G401 (cell line): ENCODE measurements at regions not wholly inside any gene's neighbourhood (a gene's known extent, or its start where the extent isn't known, plus 50 kb on each side); places are given as distances from the start of the nearest gene placed in this dataset.
"Not testable (repeated sequence)": the region's sequence is repeated elsewhere in the genome, so short reads cannot be mapped to it uniquely, and the experiment has no call there.

Experiments used
- DNase-seq: peaks from one replicate; pipeline ENCODE4 v3.0.0-alpha.2; 2015; ENCODE audit warnings: low spot score
- in situ Hi-C: cut with HindIII; loops from 2 replicates; pipeline ENCODE4 v1.10.0; 2016; ENCODE audit warnings: low sequenced_read_pairs, mixed read lengths

DNA sequence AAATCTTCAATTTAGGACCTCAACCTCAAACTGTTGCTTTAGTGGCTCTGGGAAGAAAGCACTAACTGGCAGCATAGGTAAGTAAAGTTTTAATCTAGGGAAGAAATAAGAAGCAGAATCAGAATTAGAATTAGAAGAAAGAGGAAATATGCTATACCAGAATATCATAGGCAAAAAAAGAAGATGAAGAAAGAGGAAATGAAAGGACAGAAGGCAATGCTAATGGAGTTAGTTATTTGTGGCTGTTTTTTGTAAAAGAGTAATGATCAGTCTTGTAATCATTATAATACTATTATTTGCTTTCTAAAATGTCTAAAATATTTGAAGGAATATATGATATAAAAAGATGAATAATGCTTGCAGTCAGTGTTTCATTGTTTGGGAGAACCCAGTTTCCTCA lies 122.9 kb downstream of the FAM72C start:
- DNase-seq, in situ Hi-C loops: not testable (repeated sequence)

DNA sequence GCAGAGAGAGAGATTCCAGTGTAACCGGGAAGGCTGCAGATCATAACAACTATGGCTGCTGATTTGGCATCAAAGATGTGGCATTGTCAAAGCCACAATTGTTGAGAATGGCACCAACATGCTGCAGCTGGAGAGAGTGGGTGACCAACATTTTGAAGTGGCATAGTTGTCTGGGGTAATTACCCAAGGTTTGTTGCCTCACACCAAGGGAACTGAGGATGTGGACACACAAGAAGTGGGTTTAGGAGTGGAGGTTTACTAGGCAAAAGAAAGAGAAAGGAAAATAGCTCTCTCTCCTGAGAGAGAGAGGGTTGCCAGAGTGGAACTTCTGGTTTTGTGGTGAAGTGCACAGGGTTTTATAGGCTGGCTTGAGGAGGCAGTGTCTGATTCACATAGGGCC lies 126.6 kb downstream of the FAM72C start:
- in situ Hi-C loops, DNase-seq: not testable (repeated sequence)

DNA sequence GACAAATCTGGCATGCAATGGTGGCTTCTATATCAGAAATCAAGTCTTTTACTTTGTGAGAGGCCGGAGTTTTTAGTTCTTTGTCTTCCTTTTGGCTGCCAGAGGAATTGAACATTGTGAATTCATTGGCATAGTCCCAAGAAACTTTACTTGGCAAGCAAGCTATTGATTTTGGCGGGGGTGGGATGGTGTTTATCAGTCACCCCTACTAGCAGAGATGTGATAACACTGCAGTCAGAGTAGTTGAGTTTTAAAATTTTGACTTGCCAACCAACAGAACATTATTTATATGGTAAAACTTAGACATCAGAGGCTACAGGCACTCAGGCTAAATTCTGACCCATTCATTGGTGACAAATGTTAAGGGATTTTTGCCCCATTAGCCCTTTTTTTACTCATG lies 129.7 kb downstream of the FAM72C start:
- in situ Hi-C loops: not testable (repeated sequence)

DNA sequence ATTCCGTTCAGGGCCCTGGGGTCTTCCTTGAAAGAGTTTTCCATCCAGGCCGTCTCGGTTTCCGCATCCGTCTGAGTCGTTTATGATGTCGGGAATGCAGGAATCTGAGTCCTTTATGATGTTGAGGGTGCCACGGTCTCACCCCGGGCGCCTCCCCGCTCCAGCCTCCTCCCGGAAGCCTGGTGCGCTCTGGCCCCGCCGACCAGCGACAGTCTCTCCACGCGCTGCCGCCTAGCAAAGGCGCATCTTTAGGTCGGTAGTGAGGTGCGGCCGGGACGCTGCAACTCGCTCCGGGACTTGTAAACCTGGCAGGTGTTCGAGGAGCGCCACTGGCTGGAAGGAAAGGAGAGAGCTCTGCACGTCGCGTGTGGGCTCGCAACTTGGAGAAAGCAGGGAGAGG lies 132.6 kb downstream of the FAM72C start:
- DNase-seq, in situ Hi-C loops: not testable (repeated sequence)

More for the DNA sequence above, 129.7 kb downstream of the FAM72C start:
- DNase-seq: not testable (repeated sequence)

DNA sequence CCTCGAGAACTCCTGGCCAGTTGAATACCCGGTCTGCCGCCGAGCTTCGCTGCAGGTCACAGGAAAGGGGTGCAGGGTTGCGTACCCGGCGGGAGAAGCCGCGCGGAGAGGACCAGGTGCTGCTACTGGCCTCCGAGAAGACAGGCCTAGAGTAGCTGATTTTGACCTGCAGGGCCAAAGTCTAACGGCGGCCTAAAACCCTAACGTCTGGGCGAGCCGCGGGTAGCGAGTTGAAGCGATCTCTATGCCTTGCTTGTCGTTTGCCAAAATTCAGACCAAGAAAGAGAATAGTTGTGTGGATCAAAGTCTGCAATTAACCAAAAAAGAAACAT lies 133.2 kb downstream of the FAM72C start:
- in situ Hi-C loops, DNase-seq: not testable (repeated sequence)

DNA sequence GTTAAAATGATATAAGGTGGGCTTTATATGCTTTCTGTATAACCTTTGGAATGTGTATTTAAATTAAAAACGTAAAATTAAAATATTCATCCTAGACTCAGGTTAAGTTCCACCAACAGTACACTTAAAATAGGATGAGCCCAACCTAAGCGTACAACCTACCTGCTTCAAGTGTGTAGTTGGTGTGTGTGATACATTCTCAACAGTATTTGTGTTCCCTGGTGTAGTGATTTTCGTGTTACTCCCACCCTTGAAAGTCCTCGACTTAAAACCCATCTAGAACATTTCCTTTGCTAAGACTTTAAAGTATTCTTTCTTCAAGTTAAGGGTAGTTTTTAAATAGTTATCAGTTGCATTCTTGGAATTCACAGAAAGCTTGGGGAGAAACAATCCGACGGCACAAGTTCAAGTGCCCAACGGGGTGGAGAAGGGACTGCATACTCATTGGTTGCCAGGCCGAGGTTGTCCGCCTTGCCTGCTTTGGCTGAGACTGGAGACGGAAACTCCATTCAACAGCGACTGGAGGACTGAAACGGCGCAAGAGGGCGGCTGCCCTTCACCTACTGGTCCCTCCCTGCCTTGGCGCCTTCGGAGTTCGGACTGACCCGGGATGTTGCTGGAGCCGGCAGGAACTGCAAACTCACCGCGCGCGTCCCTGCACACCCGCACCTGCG lies 133.7 kb downstream of the FAM72C start:
- DNase-seq, in situ Hi-C loops: not testable (repeated sequence)

DNA sequence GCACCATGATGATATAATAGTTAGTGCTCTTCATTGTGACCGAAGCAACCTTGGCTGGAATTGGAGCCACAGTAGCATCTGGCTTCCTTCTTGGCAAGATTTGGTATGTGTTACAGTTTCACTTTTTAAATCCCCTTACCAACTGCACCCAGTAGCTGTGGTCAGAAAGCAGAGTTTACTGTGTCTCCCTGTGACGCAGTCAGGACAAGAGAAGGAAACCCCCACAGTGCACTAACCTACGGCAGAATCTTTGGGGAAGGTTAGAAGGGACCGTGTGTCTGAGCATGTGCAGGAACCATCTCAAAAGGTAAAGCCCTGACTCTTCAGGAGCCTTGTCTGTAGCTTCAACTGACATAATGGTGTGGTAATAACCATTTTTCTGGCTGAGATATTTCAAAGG lies 138.4 kb downstream of the FAM72C start:
- DNase-seq, in situ Hi-C loops: not testable (repeated sequence)

DNA sequence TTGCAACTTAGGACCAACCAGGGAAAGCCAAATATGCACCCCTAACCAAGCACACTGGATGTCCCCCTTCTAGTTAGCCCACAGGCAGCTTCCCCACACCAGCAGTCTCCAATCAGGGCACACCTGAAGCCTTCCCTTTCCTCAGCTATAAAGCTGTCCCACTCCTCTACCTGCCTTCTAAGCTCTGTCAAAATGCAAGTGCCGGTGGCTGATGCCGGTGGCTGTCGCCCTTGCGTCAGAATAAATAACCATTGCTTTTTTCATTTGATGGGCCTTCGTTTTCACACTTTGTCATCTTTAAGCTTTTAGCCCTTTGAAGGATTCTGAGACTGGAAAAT lies 139.4 kb downstream of the FAM72C start:
- DNase-seq, in situ Hi-C loops: not testable (repeated sequence)

DNA sequence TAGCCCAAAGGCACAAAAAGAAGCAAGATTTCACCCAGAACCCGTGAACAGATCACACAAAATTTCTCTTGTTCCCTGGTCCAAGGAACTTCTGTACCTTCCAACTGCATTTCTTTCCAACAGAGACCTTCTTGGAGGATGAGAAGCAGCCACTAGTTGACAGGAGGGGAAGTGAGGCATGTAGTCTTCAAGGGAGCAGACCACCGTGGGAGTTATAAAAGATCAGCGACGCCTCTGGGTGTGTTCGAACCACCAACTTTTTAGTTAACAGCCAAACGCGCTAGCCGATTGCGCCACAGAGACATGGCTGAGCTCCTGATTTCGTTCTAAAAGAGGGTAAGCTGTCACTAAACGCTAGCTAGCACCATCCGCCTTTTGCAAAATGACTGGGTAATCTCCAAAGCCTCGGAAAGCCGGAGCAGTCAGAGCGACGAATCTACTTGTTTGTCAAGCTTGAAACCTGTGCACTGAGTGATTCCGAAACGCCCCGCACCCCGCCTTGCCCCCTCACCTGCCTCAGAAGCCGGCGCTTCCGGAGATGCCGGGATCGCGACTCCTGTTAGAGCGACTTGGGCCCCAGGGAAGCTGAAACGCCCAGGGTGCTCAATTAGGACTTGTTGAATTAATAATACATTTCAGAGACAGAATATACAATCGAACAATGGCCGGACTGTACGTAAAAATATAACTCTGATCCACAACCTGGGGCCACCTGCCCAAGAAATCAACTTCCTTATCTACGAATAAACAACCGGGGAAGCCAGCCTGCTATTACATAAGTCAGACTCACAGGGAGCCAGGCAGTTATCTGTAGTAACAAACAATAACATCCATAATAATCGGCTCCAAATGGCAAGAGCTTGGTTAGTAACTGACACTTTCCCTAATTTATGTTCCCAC lies 140.1 kb downstream of the FAM72C start:
- in situ Hi-C loops, DNase-seq: not testable (repeated sequence)

DNA sequence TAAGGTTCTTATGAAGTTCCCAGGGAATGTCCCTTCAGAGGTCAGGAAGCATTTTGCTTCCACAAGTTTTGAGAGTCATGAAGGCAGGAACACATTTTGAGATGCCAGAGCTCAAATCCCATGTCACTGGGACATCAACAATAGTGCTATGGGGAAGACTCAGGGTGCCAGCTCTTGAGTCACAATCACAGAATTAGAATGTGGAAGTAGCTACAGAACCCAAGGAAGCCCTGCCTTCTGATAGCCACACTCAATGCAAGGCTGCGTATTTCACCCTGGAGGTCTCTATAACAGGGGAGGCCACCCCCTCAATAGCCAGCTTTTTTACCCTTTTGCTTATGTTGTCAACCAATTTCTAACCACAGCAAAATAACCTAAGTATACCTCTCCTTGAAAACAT lies 145.6 kb downstream of the FAM72C start:
- DNase-seq, in situ Hi-C loops: not testable (repeated sequence)

DNA sequence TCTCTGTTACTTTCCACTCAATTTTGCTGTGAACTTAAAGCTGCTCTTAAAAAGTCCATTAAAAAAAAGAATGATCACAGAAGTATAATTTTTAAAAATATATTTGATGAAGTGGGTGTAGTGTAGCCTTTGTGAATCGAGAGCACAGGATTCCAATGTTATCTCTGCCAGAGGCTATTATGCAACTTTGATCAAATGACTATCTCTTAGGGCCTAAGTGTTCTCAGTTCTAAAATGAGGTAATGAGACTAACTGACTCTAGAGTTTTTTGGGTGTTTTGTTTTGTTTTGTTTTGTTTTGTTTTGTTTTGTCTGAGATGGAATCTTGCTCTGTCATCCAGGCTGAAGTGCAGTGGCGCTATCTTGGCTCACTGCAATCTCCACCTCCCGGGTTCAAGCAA lies 147.5 kb downstream of the FAM72C start:
- DNase-seq, in situ Hi-C loops: not testable (repeated sequence)

DNA sequence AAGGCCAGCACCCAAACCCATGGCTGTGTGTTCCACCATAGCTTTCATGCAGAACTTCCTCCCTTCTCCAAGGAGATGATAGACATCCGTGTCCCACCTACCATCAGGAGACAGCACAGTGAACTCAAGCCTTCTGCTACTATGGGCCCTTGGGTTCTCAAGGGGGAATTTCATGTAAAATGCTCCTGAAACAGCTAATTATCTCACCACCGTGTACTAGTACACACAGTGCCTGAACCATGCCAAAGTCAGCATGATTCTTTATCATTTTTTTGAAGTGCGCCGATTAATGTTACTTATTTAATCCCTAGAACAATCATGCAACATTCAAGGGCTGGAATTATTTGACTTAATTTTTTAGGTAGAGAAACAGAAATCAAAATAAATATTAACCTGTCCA lies 151.7 kb downstream of the FAM72C start:
- DNase-seq, in situ Hi-C loops: not testable (repeated sequence)

DNA sequence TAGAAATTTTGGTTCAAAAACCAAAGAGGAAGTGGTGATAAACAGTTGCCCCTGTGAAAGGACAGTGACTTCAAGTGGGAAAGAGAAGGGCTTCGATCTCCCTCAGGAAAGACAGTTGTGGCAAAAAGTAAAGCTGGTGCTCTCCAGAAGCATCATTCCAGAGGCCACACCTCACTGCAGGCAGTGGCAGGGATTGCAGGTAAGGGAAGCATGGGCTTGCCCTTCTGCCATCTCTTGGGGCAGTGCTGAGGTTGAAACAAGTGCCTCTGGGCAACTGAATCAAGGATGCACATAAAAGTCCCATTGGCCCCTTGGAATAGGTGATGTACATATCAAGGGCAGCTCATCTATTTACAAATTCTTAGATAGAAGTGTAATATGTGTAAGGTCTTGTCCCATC lies 155.4 kb downstream of the FAM72C start:
- DNase-seq, in situ Hi-C loops: not testable (repeated sequence)

DNA sequence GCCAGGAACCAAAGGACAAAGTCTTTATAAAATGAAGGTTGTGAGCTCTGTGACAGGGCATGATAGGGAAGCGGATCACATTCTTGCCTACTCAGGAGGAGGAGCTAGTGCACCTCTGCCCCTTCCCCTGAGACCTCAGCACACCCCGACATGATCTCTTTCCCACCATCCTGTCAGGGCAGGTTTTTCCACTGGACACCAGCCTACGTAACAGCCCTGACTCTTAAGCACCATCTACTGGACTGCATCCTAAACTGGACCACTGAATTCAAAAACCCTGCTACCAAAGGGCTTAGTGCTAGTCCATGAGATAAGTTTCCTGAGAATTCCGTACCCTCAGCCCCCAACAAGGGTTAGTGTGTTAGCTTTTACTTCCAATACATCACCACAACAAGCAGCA lies 166.4 kb downstream of the FAM72C start:
- in situ Hi-C loops: not testable (repeated sequence)

DNA sequence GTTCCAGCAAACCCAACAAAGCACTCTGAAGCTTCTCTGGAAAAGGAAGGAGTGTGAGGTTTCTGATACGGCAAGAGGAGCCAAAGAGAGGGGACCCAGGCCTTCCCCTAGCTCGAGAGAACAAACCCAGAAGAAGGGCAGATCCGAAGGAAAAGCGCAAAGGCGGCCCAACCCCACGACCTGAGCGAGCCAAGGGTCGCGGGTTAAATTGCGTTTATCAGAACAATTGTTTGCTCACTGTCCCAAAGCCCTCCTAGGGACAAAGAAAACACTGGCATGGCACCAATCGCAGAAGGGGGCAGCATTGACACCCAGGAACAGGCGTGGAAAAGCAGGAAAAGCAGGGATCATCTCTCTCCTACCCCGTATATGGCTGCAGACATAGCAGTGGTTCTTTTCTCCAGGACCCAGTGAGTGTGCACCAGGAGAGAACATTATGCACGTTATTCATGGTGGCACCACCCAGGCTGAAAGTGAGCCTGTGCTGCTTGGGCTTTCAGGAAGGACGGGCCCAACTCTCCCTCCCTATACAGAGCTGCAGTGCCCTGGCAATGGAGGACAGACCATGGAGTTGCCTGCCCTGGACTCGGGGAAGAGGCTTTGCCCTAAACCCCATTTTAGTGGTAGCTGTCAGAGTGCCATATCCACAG lies 167.0 kb downstream of the FAM72C start:
- in situ Hi-C loops, DNase-seq: not testable (repeated sequence)

More for the DNA sequence above, 166.4 kb downstream of the FAM72C start:
- not testable (repeated sequence) for DNase-seq

DNA sequence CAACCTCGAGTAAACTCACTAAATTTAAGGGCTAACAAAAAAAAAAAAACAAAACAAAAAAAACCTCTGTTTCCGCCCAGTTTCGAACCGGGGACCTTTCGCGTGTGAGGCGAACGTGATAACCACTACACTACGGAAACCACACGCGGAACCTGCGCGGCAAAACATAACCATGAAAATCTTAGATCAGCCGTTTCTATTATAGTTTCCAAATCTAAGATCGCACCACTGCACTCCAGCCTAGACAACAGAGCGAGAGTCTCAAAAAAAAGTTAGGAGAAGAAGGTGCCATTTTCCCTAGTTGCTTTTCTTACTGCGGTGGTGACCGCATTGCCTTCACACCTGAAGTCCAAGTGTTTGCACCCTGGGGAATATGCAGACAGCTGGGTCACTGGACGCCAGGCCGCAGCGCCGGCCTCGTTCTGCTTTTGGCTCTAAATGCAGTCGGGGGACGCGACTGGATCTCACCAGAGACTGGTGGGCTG lies 167.8 kb downstream of the FAM72C start:
- in situ Hi-C loops: not testable (repeated sequence)
- peak; percentile 46 for DNase-seq

DNA sequence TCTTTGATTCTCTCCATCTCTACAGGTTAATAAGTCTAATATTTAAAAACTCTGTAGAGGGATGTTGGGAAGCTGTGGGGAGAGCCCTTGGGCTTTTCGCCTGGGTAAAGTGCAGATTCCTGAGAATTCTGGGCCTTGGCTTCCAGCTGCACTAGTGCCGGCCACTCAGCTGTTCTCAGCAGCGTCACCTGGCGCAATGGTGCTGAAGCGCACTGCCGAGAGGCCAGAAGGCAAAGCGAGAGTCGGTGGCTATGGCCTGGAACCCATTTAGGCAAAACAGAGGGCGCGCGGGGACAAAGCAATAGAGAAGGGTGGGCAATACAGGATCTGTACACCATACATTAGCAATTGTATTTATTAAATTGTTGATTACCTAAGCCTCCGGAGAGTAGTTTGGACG lies 168.7 kb downstream of the FAM72C start:
- DNase-seq, in situ Hi-C loops: not testable (repeated sequence)

DNA sequence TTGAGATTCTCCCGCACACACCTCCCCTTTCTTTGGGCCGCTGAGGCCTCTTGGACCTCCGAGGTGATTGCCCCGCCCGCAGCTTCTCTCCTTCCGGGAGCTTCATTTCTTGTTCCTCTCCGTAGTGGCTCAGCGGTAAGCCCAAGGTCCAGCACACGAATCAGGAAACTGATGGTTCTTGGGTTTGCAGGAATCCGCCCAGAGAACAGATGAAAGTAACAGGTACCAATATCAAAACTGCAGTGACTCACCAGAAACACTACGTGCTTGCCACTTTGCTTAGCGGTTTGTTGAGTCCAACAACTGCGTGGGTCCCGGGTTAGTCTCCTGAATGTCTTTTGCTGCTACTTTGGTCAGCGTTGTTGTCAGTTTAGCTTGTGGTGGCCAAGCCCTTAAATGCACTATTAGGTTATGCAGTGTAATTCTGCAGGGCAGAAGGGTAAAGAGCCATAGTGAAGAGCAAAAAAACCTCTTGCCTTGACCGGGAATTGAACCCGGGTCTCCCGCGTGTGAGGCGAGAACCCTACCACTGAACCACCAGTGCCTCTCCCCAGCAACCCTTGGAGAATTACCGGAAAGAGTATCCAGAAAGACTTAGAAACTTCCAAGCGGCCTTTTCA lies 172.1 kb downstream of the FAM72C start:
- in situ Hi-C loops, DNase-seq: not testable (repeated sequence)

DNA sequence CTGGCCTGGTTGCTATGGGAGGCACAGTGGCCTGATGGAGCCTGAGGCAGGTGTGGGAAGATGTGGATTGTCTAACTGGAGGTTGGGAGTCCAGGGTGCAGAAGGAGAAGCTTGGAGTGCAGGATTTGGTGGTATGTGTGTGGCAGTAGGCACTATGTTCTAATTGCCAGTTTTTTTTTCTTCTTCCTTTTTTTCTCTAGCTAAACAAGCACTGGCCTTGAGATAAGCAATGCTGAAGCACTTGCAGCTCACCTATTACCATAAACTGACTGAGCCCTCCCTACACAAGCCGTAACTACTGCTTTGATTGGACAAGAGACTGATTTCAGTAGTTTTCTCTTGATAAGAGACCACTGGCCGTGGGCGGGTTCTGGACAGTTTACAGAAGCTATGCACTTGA lies 175.4 kb downstream of the FAM72C start:
- in situ Hi-C loops, DNase-seq: not testable (repeated sequence)
